WTC11 (cell line): ENCODE measurements at regions not wholly inside any gene's neighbourhood (a gene's known extent, or its start where the extent isn't known, plus 50 kb on each side); places are given as distances from the start of the nearest gene placed in this dataset.

Experiments
- ATAC-seq: fragments of 200-7000 bp; cut with Tn5 transposase; 2 replicates; pipeline ENCODE4 v1.10.0; 2021; ENCODE audit warnings: mild to moderate bottlenecking, moderate library complexity
- CTCF ChIA-PET: fragments of 300-600 bp; sonication (Branson Sonifier 250); formaldehyde crosslinking; loops from one replicate; lab custom pipeline; 2021; ENCODE audit warnings: antibody characterized with exemption; lab: Charles Lee
- POLR2A ChIA-PET: fragments of 350-600 bp; sonication (Branson Sonifier 250); formaldehyde crosslinking; loops from one replicate; lab custom pipeline; 2021; ENCODE audit warnings: antibody characterized with exemption; lab: Charles Lee
- DNase-seq: peaks from one replicate; pipeline ENCODE4 v3.0.0; 2021; ENCODE audit warnings: low spot score
- H3K27ac Mint-ChIP-seq: 2 replicates; pipeline ENCODE4 v1.8.0; 2021; ENCODE audit warnings: mixed read lengths
- H3K27me3 Mint-ChIP-seq: 2 replicates; pipeline ENCODE4 v1.8.0; 2021; ENCODE audit warnings: low read depth, mild to moderate bottlenecking, moderate library complexity, mixed read lengths
- H3K36me3 Mint-ChIP-seq: 2 replicates; pipeline ENCODE4 v1.8.0; 2021; ENCODE audit warnings: mixed read lengths
- H3K4me1 Mint-ChIP-seq: 2 replicates; pipeline ENCODE4 v1.8.0; 2022; ENCODE audit warnings: mixed read lengths
- H3K4me3 Mint-ChIP-seq: 2 replicates; pipeline ENCODE4 v1.8.0; 2021; ENCODE audit warnings: mild to moderate bottlenecking, moderate library complexity, mixed read lengths
- H3K9me3 Mint-ChIP-seq: 2 replicates; pipeline ENCODE4 v1.8.0; 2021; ENCODE audit warnings: mixed read lengths
- ATF1 ChIP-seq: sonication (generic); formaldehyde crosslinking; IDR thresholded peaks from 2 replicates; pipeline ENCODE4 v1.8.1; 2023; ENCODE audit warnings: mild to moderate bottlenecking, moderate library complexity, missing genetic modification reagents
- CREB1 ChIP-seq: sonication (generic); formaldehyde crosslinking; IDR thresholded peaks from 2 replicates; pipeline ENCODE4 v1.8.0; 2023; ENCODE audit warnings: mild to moderate bottlenecking, missing genetic modification reagents
- ESRRA ChIP-seq: sonication (generic); formaldehyde crosslinking; IDR thresholded peaks from 2 replicates; pipeline ENCODE4 v1.8.1; 2022; ENCODE audit warnings: mild to moderate bottlenecking, missing genetic modification reagents, borderline replicate concordance
- FOXJ3 ChIP-seq: sonication (generic); formaldehyde crosslinking; IDR thresholded peaks from 2 replicates; pipeline ENCODE4 v1.9.0; 2021; ENCODE audit warnings: missing genetic modification reagents, mild to moderate bottlenecking, borderline replicate concordance
- GABPB1 ChIP-seq: sonication (generic); formaldehyde crosslinking; IDR thresholded peaks from 2 replicates; pipeline ENCODE4 v1.8.1; 2023; ENCODE audit warnings: mild to moderate bottlenecking, missing genetic modification reagents
- GTF2I ChIP-seq: fragments of 250-450 bp; sonication (Bioruptor Pico); conservative IDR thresholded peaks from 2 replicates; pipeline ENCODE4 v1.4.0; 2021; ENCODE audit warnings: mild to moderate bottlenecking
- IRF2 ChIP-seq: sonication (generic); formaldehyde crosslinking; IDR thresholded peaks from 2 replicates; pipeline ENCODE4 v1.8.0; 2022; ENCODE audit warnings: low read depth, missing genetic modification reagents, borderline replicate concordance
- NFE2L1 ChIP-seq: sonication (generic); formaldehyde crosslinking; IDR thresholded peaks from 2 replicates; pipeline ENCODE4 v1.8.1; 2023; ENCODE audit warnings: missing genetic modification reagents
- NFYB ChIP-seq: sonication (generic); formaldehyde crosslinking; conservative IDR thresholded peaks from 2 replicates; pipeline ENCODE4 v1.8.0; 2022; ENCODE audit warnings: low read depth, missing genetic modification reagents
- NR3C1 ChIP-seq: sonication (generic); formaldehyde crosslinking; conservative IDR thresholded peaks from 2 replicates; pipeline ENCODE4 v1.8.1; 2023; ENCODE audit warnings: low read depth, mild to moderate bottlenecking, missing genetic modification reagents
- OVOL2 ChIP-seq: fragments of 250-450 bp; sonication (Bioruptor Pico); IDR thresholded peaks from 2 replicates; pipeline ENCODE4 v1.9.0; 2021; ENCODE audit warnings: mild to moderate bottlenecking, borderline replicate concordance
- RELA ChIP-seq: sonication (generic); formaldehyde crosslinking; IDR thresholded peaks from 2 replicates; pipeline ENCODE4 v1.8.1; 2022; ENCODE audit warnings: missing genetic modification reagents, mild to moderate bottlenecking, borderline replicate concordance
- SOX15 ChIP-seq: fragments of 250-450 bp; sonication (Bioruptor Pico); IDR thresholded peaks from 2 replicates; pipeline ENCODE4 v1.9.0; 2021; ENCODE audit warnings: mild to moderate bottlenecking
- SP1 ChIP-seq: sonication (generic); formaldehyde crosslinking; conservative IDR thresholded peaks from 2 replicates; pipeline ENCODE4 v1.8.1; 2022; ENCODE audit warnings: missing genetic modification reagents
- TEAD4 ChIP-seq: sonication (generic); formaldehyde crosslinking; IDR thresholded peaks from 2 replicates; pipeline ENCODE4 v1.8.0; 2022; ENCODE audit warnings: mild to moderate bottlenecking, missing genetic modification reagents
- ZNF232 ChIP-seq: sonication (generic); formaldehyde crosslinking; IDR thresholded peaks from 2 replicates; pipeline ENCODE4 v1.8.0; 2022; ENCODE audit warnings: mild to moderate bottlenecking, missing genetic modification reagents
- ZNF671 ChIP-seq: fragments of 250-450 bp; sonication (Bioruptor Pico); IDR thresholded peaks from 2 replicates; pipeline ENCODE4 v1.8.0; 2021; ENCODE audit warnings: mild to moderate bottlenecking
- TF ChIP-seq, protein P1 (sequence below): fragments of 250-450 bp; sonication (Bioruptor Pico); IDR thresholded peaks from 2 replicates; pipeline ENCODE4 v1.9.0; 2021; ENCODE audit warnings: moderate library complexity, mild to moderate bottlenecking, inconsistent platforms, borderline replicate concordance
- TF ChIP-seq, protein P2 (sequence below): sonication (generic); formaldehyde crosslinking; IDR thresholded peaks from 2 replicates; pipeline ENCODE4 v1.8.0; 2022; ENCODE audit warnings: mild to moderate bottlenecking, missing genetic modification reagents
- TF ChIP-seq, protein P3 (sequence below): fragments of 200-600 bp; IDR thresholded peaks from 2 replicates; pipeline ENCODE4 v1.8.0; 2022; ENCODE audit warnings: antibody characterized with exemption
- TF ChIP-seq, protein P4 (sequence below): fragments of 250-450 bp; sonication (Bioruptor Pico); conservative IDR thresholded peaks from 2 replicates; pipeline ENCODE4 v1.9.0; 2021; ENCODE audit warnings: mild to moderate bottlenecking
- TF ChIP-seq, protein P5 (sequence below): sonication (generic); formaldehyde crosslinking; IDR thresholded peaks from 2 replicates; pipeline ENCODE4 v1.8.1; 2022; ENCODE audit warnings: low read depth, mild to moderate bottlenecking, moderate library complexity, missing genetic modification reagents, borderline replicate concordance

DNA sequence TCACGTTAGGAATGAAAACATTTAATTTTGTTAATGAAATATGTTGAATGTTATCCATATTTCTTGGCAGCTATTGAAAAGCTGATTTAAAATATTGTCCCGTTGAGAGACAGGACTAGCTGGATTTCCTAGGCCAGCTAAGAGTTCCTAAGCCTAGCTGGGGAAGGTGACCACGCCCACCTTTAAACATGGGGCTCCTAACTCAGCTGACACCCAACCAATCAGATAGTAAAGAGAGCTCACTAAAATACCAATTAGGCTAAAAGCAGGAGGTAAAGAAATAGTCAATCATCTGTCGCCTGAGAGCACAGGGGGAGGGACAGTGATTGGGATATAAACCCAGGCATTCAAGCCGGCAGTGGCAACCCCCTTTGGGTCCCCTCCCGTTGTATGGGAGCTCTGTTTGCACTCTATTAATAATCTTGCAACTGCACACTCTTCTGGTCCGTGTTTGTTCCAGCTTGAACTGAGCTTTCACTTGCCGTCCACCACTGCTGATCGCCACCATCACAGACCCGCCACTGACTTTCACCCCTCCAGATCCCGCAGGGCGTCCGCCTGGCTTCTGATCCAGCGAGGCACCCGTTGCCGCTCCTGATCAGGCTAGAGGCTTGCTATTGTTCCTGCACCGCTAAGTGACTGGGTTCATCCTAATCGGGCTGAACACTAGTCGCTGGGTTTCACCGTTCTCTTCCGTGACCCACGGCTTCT lies 308.9 kb downstream of the GLUD2 start:
- ATAC-seq, result no peak
- TF ChIP-seq, protein P1, sequence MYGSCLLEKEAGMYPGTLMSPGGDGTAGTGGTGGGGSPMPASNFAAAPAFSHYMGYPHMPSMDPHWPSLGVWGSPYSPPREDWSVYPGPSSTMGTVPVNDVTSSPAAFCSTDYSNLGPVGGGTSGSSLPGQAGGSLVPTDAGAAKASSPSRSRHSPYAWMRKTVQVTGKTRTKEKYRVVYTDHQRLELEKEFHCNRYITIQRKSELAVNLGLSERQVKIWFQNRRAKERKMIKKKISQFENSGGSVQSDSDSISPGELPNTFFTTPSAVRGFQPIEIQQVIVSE (CRISPR knock-in tag), result no peak
- TF ChIP-seq, protein P2, sequence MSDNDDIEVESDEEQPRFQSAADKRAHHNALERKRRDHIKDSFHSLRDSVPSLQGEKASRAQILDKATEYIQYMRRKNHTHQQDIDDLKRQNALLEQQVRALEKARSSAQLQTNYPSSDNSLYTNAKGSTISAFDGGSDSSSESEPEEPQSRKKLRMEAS (CRISPR knock-in tag), result no peak
- TF ChIP-seq OVOL2 (no peak), GABPB1 (CRISPR knock-in tag) (no peak), ZNF232 (CRISPR knock-in tag) (no peak), ZNF671 (no peak)
- TF ChIP-seq, protein P3, sequence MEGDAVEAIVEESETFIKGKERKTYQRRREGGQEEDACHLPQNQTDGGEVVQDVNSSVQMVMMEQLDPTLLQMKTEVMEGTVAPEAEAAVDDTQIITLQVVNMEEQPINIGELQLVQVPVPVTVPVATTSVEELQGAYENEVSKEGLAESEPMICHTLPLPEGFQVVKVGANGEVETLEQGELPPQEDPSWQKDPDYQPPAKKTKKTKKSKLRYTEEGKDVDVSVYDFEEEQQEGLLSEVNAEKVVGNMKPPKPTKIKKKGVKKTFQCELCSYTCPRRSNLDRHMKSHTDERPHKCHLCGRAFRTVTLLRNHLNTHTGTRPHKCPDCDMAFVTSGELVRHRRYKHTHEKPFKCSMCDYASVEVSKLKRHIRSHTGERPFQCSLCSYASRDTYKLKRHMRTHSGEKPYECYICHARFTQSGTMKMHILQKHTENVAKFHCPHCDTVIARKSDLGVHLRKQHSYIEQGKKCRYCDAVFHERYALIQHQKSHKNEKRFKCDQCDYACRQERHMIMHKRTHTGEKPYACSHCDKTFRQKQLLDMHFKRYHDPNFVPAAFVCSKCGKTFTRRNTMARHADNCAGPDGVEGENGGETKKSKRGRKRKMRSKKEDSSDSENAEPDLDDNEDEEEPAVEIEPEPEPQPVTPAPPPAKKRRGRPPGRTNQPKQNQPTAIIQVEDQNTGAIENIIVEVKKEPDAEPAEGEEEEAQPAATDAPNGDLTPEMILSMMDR, result no peak
- TF ChIP-seq, protein P4, sequence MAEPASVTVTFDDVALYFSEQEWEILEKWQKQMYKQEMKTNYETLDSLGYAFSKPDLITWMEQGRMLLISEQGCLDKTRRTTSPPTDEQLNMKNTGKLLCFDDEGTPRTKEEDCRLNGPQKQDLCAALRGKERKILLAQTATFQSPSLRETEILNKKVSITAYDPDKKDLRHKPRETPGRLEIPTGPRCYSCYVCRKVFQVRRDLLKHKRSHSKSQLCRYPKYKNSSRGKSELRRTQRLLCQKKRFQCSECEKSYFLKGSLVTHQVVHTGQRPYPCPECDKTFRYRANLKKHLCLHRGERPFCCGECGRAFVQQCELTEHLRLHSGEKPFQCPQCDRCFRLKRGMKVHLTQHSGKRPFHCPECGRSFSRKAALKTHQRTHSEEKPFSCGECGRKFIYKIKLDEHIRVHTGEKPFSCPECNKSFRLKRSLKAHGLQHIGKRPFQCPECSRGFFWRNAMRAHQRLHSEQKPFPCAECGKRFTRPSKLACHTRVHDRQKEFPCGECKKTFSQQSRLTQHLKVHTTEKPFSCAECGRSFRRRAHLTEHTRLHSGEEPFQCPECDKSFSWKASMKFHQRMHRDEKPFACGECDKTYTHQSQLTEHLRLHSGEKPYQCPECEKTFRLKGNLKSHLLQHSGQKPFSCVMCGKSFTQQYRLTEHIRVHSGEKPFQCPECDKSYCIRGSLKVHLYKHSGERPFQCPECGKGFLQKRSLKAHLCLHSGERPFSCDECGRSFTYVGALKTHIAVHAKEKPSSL, result no peak

DNA sequence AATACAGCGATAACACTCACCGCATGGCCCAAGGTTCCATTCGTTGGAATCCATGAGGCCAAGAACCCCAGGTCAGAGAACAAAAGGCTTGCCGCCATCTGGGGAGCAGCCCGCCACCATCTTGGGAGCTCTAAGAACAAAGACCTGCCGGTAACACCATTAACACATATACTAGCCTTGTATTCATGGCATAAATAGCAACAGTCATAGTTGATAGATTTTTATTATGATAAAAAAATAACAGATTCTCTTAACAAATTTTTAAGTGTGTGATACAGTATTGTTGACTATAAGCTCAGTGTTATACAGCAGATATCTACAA lies 309.4 kb downstream of the GLUD2 start:
- Mint-ChIP-seq H3K36me3 (no peaks in the 10 kb centered on the region), H3K4me1 (no peaks in the 10 kb centered on the region), H3K9me3 (no peaks in the 10 kb centered on the region), H3K27me3 (no peaks in the 10 kb centered on the region), H3K4me3 (no peak overlapping the region), H3K27ac (no peak overlapping the region)
- no peak for ATAC-seq
- ChIA-PET POLR2A (no interaction called here), CTCF (no interaction called here)
- DNase-seq, result no peak
- TF ChIP-seq TEAD4 (CRISPR knock-in tag) (no peak), SOX15 (CRISPR knock-in tag) (no peak), CREB1 (CRISPR knock-in tag) (no peak), ATF1 (no peak), NR3C1 (CRISPR knock-in tag) (no peak), NFYB (no peak), RELA (CRISPR knock-in tag) (no peak), GTF2I (CRISPR knock-in tag) (no peak), FOXJ3 (CRISPR knock-in tag) (no peak), NFE2L1 (CRISPR knock-in tag) (no peak), SP1 (no peak), ESRRA (no peak), IRF2 (no peak)
- TF ChIP-seq, protein P5, sequence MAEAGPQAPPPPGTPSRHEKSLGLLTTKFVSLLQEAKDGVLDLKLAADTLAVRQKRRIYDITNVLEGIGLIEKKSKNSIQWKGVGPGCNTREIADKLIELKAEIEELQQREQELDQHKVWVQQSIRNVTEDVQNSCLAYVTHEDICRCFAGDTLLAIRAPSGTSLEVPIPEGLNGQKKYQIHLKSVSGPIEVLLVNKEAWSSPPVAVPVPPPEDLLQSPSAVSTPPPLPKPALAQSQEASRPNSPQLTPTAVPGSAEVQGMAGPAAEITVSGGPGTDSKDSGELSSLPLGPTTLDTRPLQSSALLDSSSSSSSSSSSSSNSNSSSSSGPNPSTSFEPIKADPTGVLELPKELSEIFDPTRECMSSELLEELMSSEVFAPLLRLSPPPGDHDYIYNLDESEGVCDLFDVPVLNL, result no peak

More for the DNA sequence above, 308.9 kb downstream of the GLUD2 start:
- DNase-seq, result no peak
- no peak overlapping the region for H3K27ac Mint-ChIP-seq
- ChIA-PET CTCF (no interaction called here), POLR2A (no interaction called here)
- H3K9me3 Mint-ChIP-seq, result no peaks in the 10 kb centered on the region
- no peaks in the 10 kb centered on the region for H3K36me3 Mint-ChIP-seq
- no peak overlapping the region for H3K4me3 Mint-ChIP-seq
- H3K4me1 Mint-ChIP-seq, result no peaks in the 10 kb centered on the region
- H3K27me3 Mint-ChIP-seq, result no peaks in the 10 kb centered on the region
